Mucosa of descending colon (tissue), 3 donors: ENCODE measurements at regions not wholly inside any gene's neighbourhood (a gene's known extent, or its start where the extent isn't known, plus 50 kb on each side); places are given as distances from the start of the nearest gene placed in this dataset.

Experiments
- ATAC-seq: fragments of 200-7000 bp; cut with Tn5 transposase; one replicate; pipeline ENCODE4 v1.9.1; 2020; ENCODE audit warnings: mild to moderate bottlenecking, moderate library complexity
- DNase-seq, 3 donors: peaks; one replicate each; pipeline ENCODE4 v3.0.0-alpha.2; 2020
- H3K36me3 ChIP-seq: fragments of 200-600 bp; one replicate; pipeline ENCODE4 v1.8.0; 2021; ENCODE audit warnings: low read depth, mild to moderate bottlenecking
- H3K4me1 ChIP-seq: fragments of 200-600 bp; one replicate; pipeline ENCODE4 v1.8.0; 2021; ENCODE audit warnings: low read depth, mild to moderate bottlenecking
- H3K4me3 ChIP-seq: fragments of 200-600 bp; one replicate; pipeline ENCODE4 v1.8.0; 2021; ENCODE audit warnings: mild to moderate bottlenecking
- H3K9me3 ChIP-seq: fragments of 200-600 bp; one replicate; pipeline ENCODE4 v1.8.0; 2021; ENCODE audit warnings: mild to moderate bottlenecking
- CTCF ChIP-seq: fragments of 200-600 bp; IDR thresholded peaks from one replicate; pipeline ENCODE4 v1.8.0; 2022; ENCODE audit warnings: antibody characterized with exemption, mild to moderate bottlenecking
- intact Hi-C, 2 donors: fragments of 100-400 bp; cut with DNase I in 1 of 2; cut with micrococcal nuclease in 1 of 2; formaldehyde crosslinking; loops; one replicate each; pipeline versions ENCODE4 v1.11.0 to v1.11.1; 2022; cut with DNase I, micrococcal nuclease
- donor health status: DM: no; HTN: no; CAD: no; lungs with moderate emphysema.
- donor health status: DM: no; HTN: no; CAD: no.
- donor health status: DM: no; HTN: yes; CAD: no.

- peaks cover 25% of the 10 kb centered on the region for H3K4me1 ChIP-seq
Measured at GRCh38 chr13:33543089-33543459, 257.5 kb upstream of the STARD13 start.

GRCh38 chr13:33543631-33544265 is 258.2 kb upstream of the STARD13 start:
- Histone ChIP-seq H3K36me3 (peaks cover 4% of the 10 kb centered on the region), H3K9me3 (no peaks in the 10 kb centered on the region), H3K4me3 (no peak overlapping the region), H3K4me1 (peaks cover 25% of the 10 kb centered on the region)
- intact Hi-C loops: loop anchor here in 1 of 2 donors (5.0 kb wide), 1 partner anchor 179 kb away; no protein-coding TSS in a partner anchor
- no peak for TF ChIP-seq CTCF
- no peak for ATAC-seq
- peak in 1 of 3 donors; percentile 25 for DNase-seq

More at GRCh38 chr13:33543089-33543459, 257.5 kb upstream of the STARD13 start:
- no peak for TF ChIP-seq CTCF
- Histone ChIP-seq H3K36me3 (peaks cover 4% of the 10 kb centered on the region), H3K9me3 (no peaks in the 10 kb centered on the region), H3K4me3 (peak overlapping the region; percentile 18)
- DNase-seq (no peak), ATAC-seq (no peak)
- intact Hi-C loops: loop anchor here in 1 of 2 donors (5.0 kb wide), 1 partner anchor 179 kb away; no protein-coding TSS in a partner anchor

GRCh38 chr13:33544308-33544707 is 258.8 kb upstream of the STARD13 start:
- Histone ChIP-seq H3K4me1 (peaks cover 25% of the 10 kb centered on the region), H3K4me3 (no peak overlapping the region), H3K36me3 (peaks cover 4% of the 10 kb centered on the region), H3K9me3 (no peaks in the 10 kb centered on the region)
- no peak for ATAC-seq
- no peak for TF ChIP-seq CTCF
- no peak for DNase-seq
- intact Hi-C loops: loop anchor here in 1 of 2 donors (5.0 kb wide), 1 partner anchor 178 kb away; no protein-coding TSS in a partner anchor

GRCh38 chr13:33545492-33545891 is 259.9 kb upstream of the STARD13 start:
- H3K4me1 ChIP-seq: peaks cover 25% of the 10 kb centered on the region
- DNase-seq: no peak
- no peak for ATAC-seq
- no peak overlapping the region for H3K4me3 ChIP-seq
- TF ChIP-seq CTCF: no peak
- H3K9me3 ChIP-seq: no peaks in the 10 kb centered on the region
- H3K36me3 ChIP-seq: peaks cover 4% of the 10 kb centered on the region
- intact Hi-C loops: no loop called here

- peaks cover 19% of the 10 kb centered on the region for H3K4me1 ChIP-seq
- DNase-seq (no peak), ATAC-seq (no peak)
- H3K4me3 ChIP-seq: no peak overlapping the region
- intact Hi-C loops: no loop called here
- no peaks in the 10 kb centered on the region for H3K9me3 ChIP-seq
- TF ChIP-seq CTCF: no peak
- peaks cover 4% of the 10 kb centered on the region for H3K36me3 ChIP-seq
Measured at GRCh38 chr13:33547035-33547434, 261.5 kb upstream of the STARD13 start.
